ENCODE measurements at regions not wholly inside any gene's neighbourhood (a gene's known extent, or its start where the extent isn't known, plus 50 kb on each side); places are given as distances from the start of the nearest gene placed in this dataset.

GRCh38 chr5:123802298-123802951 lies 290.4 kb downstream of the CSNK1G3 start:
- Histone ChIP-seq H3K27me3 (no peaks in the 10 kb centered on the region), H3K4me3 (no peak overlapping the region), H3K36me3 (no peaks in the 10 kb centered on the region), H3K27ac (no peak overlapping the region), H3K9me3 (no peaks in the 10 kb centered on the region), H3K4me1 (no peaks in the 10 kb centered on the region)
- 81 to 87% (median 82%) methylated on average over 4 of the region's 4 CpGs for WGBS, 5 donors
- TF ChIP-seq POLR2A (IDR thresholded peaks at IDR 0.05): no peak
- no peak for TF ChIP-seq EP300 (IDR thresholded peaks at IDR 0.05)
- no peak for TF ChIP-seq POLR2AphosphoS5 (IDR thresholded peaks at IDR 0.05)
- TF ChIP-seq CTCF (IDR thresholded peaks at IDR 0.05): no peak
- intact Hi-C loops (cut with DNase I; ENCODE audit: low total_unique reads): no loop called here
- no peak for DNase-seq

GRCh38 chr5:123800640-123801039 lies 288.7 kb downstream of the CSNK1G3 start:
- Histone ChIP-seq H3K36me3 (no peaks in the 10 kb centered on the region), H3K9me3 (no peaks in the 10 kb centered on the region), H3K27me3 (no peaks in the 10 kb centered on the region), H3K27ac (no peak overlapping the region), H3K4me3 (no peak overlapping the region), H3K4me1 (no peaks in the 10 kb centered on the region)
- WGBS, 5 donors: 47 to 82% (median 67%) methylated on average over 1 of the region's 1 CpG
- TF ChIP-seq EP300 (IDR thresholded peaks at IDR 0.05) (no peak), POLR2A (IDR thresholded peaks at IDR 0.05) (no peak), POLR2AphosphoS5 (IDR thresholded peaks at IDR 0.05) (no peak), CTCF (IDR thresholded peaks at IDR 0.05) (no peak)
- intact Hi-C loops (cut with DNase I; ENCODE audit: low total_unique reads): no loop called here
- no peak for DNase-seq

GRCh38 chr5:123795688-123796087 lies 283.7 kb downstream of the CSNK1G3 start:
- intact Hi-C loops (cut with DNase I; ENCODE audit: low total_unique reads): no loop called here
- H3K4me3 ChIP-seq: no peak overlapping the region
- WGBS, 5 donors: 75 to 88% (median 87%) methylated on average over 3 of the region's 3 CpGs

GRCh38 chr5:123790226-123790625 lies 278.2 kb downstream of the CSNK1G3 start:
- no peak for DNase-seq
- Histone ChIP-seq H3K36me3 (no peaks in the 10 kb centered on the region), H3K4me3 (no peak overlapping the region), H3K27me3 (no peaks in the 10 kb centered on the region), H3K9me3 (peaks cover 0 to 15% (median 13%) of the 10 kb centered on the region in 4 donors), H3K27ac (no peak overlapping the region), H3K4me1 (peaks cover 0 to 13% (median 3%) of the 10 kb centered on the region in 4 donors)
- 57 to 74% (median 67%) methylated on average over 2 of the region's 2 CpGs for WGBS, 5 donors
- TF ChIP-seq POLR2AphosphoS5 (IDR thresholded peaks at IDR 0.05): no peak
- no peak for TF ChIP-seq POLR2A (IDR thresholded peaks at IDR 0.05)
- no peak for TF ChIP-seq EP300 (IDR thresholded peaks at IDR 0.05)
- TF ChIP-seq CTCF (IDR thresholded peaks at IDR 0.05): no peak
- intact Hi-C loops (cut with DNase I; ENCODE audit: low total_unique reads): no loop called here

More at GRCh38 chr5:123795688-123796087, 283.7 kb downstream of the CSNK1G3 start:
- no peaks in the 10 kb centered on the region for H3K9me3 ChIP-seq
- no peak for DNase-seq
- no peaks in the 10 kb centered on the region for H3K4me1 ChIP-seq
- no peak for TF ChIP-seq POLR2A (IDR thresholded peaks at IDR 0.05)
- no peaks in the 10 kb centered on the region for H3K36me3 ChIP-seq
- no peaks in the 10 kb centered on the region for H3K27me3 ChIP-seq
- no peak overlapping the region for H3K27ac ChIP-seq

GRCh38 chr5:123787635-123788034 lies 275.7 kb downstream of the CSNK1G3 start:
- Histone ChIP-seq H3K36me3 (no peaks in the 10 kb centered on the region), H3K27ac (no peak overlapping the region), H3K27me3 (no peaks in the 10 kb centered on the region), H3K4me3 (no peak overlapping the region), H3K9me3 (peaks cover 0 to 15% (median 13%) of the 10 kb centered on the region in 4 donors), H3K4me1 (peaks cover 0 to 13% (median 4%) of the 10 kb centered on the region in 4 donors)
- TF ChIP-seq EP300 (IDR thresholded peaks at IDR 0.05): no peak
- no peak for TF ChIP-seq CTCF (IDR thresholded peaks at IDR 0.05)
- intact Hi-C loops (cut with DNase I; ENCODE audit: low total_unique reads): no loop called here
- DNase-seq: no peak

Measured in stomach (tissue), 8 donors.